ENCODE measurements at regions not wholly inside any gene's neighbourhood (a gene's known extent, or its start where the extent isn't known, plus 50 kb on each side); places are given as distances from the start of the nearest gene placed in this dataset.

DNA sequence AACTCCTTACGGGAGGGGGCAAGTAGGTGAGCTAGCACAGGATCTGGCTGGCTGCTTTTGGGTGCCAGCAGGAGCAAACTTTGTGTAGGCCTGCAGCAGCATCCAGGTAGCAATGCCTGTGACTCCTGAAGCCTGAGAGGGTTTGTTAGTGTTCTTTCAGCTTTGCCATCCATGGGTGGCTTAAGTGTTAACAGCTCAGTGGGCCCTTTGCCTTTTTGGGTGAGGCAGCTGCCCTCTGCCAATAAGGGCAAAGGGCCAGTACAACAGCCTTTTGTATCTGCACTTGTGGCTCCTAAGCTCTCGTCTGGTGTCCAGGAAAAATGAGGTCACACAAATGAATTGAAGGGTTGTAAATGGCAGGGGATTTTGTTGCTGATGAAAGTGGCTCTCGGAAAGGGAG lies 359.0 kb upstream of the CHRM2 start:
- dilution Hi-C loops (cut with MboI; ENCODE audit: extremely low pct_ligation_motif_present, low sequenced_read_pairs): no loop called here
- Histone ChIP-seq H3K36me3 (ENCODE audit: control insufficient read depth in 2 of 2, extremely low read depth in 1 of 2, insufficient read depth in 2 of 2, low read length in 2 of 2) (no peaks in the 10 kb centered on the region), H3K9ac (replicated peaks; ENCODE audit: extremely low read depth, insufficient read depth, low read length) (no peak overlapping the region), H3K4me3 (replicated peaks in 1 of 3; ENCODE audit: insufficient read depth in 1 of 3, low read depth in 1 of 3, low read length in 3 of 3) (no peak overlapping the region), H3K4me2 (ENCODE audit: insufficient read depth, low read length) (no peak overlapping the region), H3K79me2 (ENCODE audit: control insufficient read depth, insufficient read depth, low read length) (no peaks in the 10 kb centered on the region), H3K27ac (ENCODE audit: insufficient read depth, low read depth, low read length) (no peak overlapping the region), H2AFZ (ENCODE audit: low read depth, low read length) (no peak overlapping the region), H3K4me1 (ENCODE audit: control insufficient read depth, extremely low read depth, insufficient read depth, low read length) (no peaks in the 10 kb centered on the region), H3K9me1 (replicated peaks; ENCODE audit: control insufficient read depth, extremely low read depth, insufficient read depth, low read length) (no peaks in the 10 kb centered on the region), H3K27me3 (ENCODE audit: control insufficient read depth in 2 of 2, insufficient read depth in 2 of 2, low read length in 2 of 2) (no peaks in the 10 kb centered on the region), H4K20me1 (replicated peaks; ENCODE audit: control insufficient read depth, extremely low read depth, insufficient read depth, low read length) (no peaks in the 10 kb centered on the region), H3K9me3 (replicated peaks; ENCODE audit: control insufficient read depth, insufficient read depth, low read length) (peaks cover 2% of the 10 kb centered on the region)
- DNase-seq (ENCODE audit: low read depth, low spot score) (no peak), FAIRE-seq (no peak)
- BruUV-seq (replicated peaks): no TSS peak
- TF ChIP-seq JUN (IDR thresholded peaks at IDR 0.05; ENCODE audit: borderline replicate concordance, insufficient read depth, insufficient read length, low read depth): no peak
- TF ChIP-seq, protein P1, sequence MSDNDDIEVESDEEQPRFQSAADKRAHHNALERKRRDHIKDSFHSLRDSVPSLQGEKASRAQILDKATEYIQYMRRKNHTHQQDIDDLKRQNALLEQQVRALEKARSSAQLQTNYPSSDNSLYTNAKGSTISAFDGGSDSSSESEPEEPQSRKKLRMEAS (IDR thresholded peaks at IDR 0.05; ENCODE audit: insufficient read depth, insufficient read length): no peak
- TF ChIP-seq FOS (IDR thresholded peaks at IDR 0.05; ENCODE audit: borderline replicate concordance, insufficient read depth, low read length): no peak
- TF ChIP-seq, protein P2, sequence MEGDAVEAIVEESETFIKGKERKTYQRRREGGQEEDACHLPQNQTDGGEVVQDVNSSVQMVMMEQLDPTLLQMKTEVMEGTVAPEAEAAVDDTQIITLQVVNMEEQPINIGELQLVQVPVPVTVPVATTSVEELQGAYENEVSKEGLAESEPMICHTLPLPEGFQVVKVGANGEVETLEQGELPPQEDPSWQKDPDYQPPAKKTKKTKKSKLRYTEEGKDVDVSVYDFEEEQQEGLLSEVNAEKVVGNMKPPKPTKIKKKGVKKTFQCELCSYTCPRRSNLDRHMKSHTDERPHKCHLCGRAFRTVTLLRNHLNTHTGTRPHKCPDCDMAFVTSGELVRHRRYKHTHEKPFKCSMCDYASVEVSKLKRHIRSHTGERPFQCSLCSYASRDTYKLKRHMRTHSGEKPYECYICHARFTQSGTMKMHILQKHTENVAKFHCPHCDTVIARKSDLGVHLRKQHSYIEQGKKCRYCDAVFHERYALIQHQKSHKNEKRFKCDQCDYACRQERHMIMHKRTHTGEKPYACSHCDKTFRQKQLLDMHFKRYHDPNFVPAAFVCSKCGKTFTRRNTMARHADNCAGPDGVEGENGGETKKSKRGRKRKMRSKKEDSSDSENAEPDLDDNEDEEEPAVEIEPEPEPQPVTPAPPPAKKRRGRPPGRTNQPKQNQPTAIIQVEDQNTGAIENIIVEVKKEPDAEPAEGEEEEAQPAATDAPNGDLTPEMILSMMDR (IDR thresholded peaks at IDR 0.05; ENCODE audit: extremely low read depth in 1 of 2, insufficient read depth in 1 of 2, low read depth in 1 of 2, low read length in 2 of 2): no peak
- TF ChIP-seq GATA2 (IDR thresholded peaks at IDR 0.05; ENCODE audit: insufficient read depth, insufficient read length, low read depth, low read length): no peak
- ChIA-PET POLR2A (no interaction called here), CTCF (no interaction called here)
- intact Hi-C loops (cut with micrococcal nuclease): no loop called here

DNA sequence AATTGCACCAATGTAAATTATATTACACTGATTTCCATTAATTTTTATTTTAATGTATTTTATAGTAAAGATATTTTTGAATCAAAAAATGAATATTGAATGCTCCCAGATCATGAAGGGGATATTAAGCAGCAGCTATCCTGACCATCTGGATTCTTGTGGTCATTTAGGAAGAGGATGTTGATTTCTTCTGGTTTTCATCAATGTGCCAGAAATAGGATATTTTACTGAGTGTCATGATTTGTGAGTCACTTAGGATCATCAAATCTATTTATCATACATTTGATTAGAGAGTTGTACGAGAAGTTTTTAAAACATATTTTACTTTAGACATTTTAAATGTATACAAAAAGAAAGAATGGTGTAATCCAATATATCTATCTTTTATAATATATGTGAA lies 366.3 kb upstream of the CHRM2 start:
- H2AFZ ChIP-seq (ENCODE audit: low read depth, low read length): no peak overlapping the region
- BruUV-seq (replicated peaks): no TSS peak
- DNase-seq (ENCODE audit: low read depth, low spot score): no peak
- no peaks in the 10 kb centered on the region for H3K9me3 ChIP-seq (replicated peaks; ENCODE audit: control insufficient read depth, insufficient read depth, low read length)
- H3K27me3 ChIP-seq (ENCODE audit: control insufficient read depth in 2 of 2, insufficient read depth in 2 of 2, low read length in 2 of 2): no peaks in the 10 kb centered on the region
- H3K36me3 ChIP-seq (ENCODE audit: control insufficient read depth in 2 of 2, extremely low read depth in 1 of 2, insufficient read depth in 2 of 2, low read length in 2 of 2): no peaks in the 10 kb centered on the region
- H3K9me1 ChIP-seq (replicated peaks; ENCODE audit: control insufficient read depth, extremely low read depth, insufficient read depth, low read length): no peaks in the 10 kb centered on the region
- no peaks in the 10 kb centered on the region for H3K79me2 ChIP-seq (ENCODE audit: control insufficient read depth, insufficient read depth, low read length)
- FAIRE-seq: no peak
- POLR2A ChIA-PET: no interaction called here
- intact Hi-C loops (cut with micrococcal nuclease): no loop called here
- H3K4me2 ChIP-seq (ENCODE audit: insufficient read depth, low read length): no peak overlapping the region
- H3K4me1 ChIP-seq (ENCODE audit: control insufficient read depth, extremely low read depth, insufficient read depth, low read length): no peaks in the 10 kb centered on the region
- CTCF ChIA-PET: no interaction called here
- TF ChIP-seq GATA2 (IDR thresholded peaks at IDR 0.05; ENCODE audit: insufficient read depth, insufficient read length, low read depth, low read length) (no peak), POLR2A (IDR thresholded peaks at IDR 0.05; ENCODE audit: low read depth, low read length) (no peak), EZH2 (IDR thresholded peaks at IDR 0.05; ENCODE audit: borderline replicate concordance, low read depth, low read length, severe bottlenecking) (no peak), FOS (IDR thresholded peaks at IDR 0.05; ENCODE audit: borderline replicate concordance, insufficient read depth, low read length) (no peak), MYC (IDR thresholded peaks at IDR 0.05; ENCODE audit: low read depth, low read length) (no peak), POLR2AphosphoS5 (IDR thresholded peaks at IDR 0.05; ENCODE audit: insufficient read depth, low read depth, low read length) (no peak), JUN (IDR thresholded peaks at IDR 0.05; ENCODE audit: borderline replicate concordance, insufficient read depth, insufficient read length, low read depth) (no peak)
- TF ChIP-seq, protein P2 (IDR thresholded peaks at IDR 0.05; ENCODE audit: extremely low read depth in 1 of 2, insufficient read depth in 1 of 2, low read depth in 1 of 2, low read length in 2 of 2): no peak
- TF ChIP-seq, protein P1 (IDR thresholded peaks at IDR 0.05; ENCODE audit: insufficient read depth, insufficient read length): no peak
- H3K27ac ChIP-seq (ENCODE audit: insufficient read depth, low read depth, low read length): no peak overlapping the region
- H3K9ac ChIP-seq (replicated peaks; ENCODE audit: extremely low read depth, insufficient read depth, low read length): no peak overlapping the region
- dilution Hi-C loops (cut with MboI; ENCODE audit: extremely low pct_ligation_motif_present, low sequenced_read_pairs): no loop called here
- H3K4me3 ChIP-seq (replicated peaks in 1 of 3; ENCODE audit: insufficient read depth in 1 of 3, low read depth in 1 of 3, low read length in 3 of 3): no peak overlapping the region
- no peaks in the 10 kb centered on the region for H4K20me1 ChIP-seq (replicated peaks; ENCODE audit: control insufficient read depth, extremely low read depth, insufficient read depth, low read length)

All from endothelial cell of umbilical vein (primary cell).